Activated CD8-positive, alpha-beta memory T cell treated with anti-CD3 and anti-CD28 coated beads, Interleukin-2, amount 50 U/mL, for 1 hour (primary cell): ENCODE measurements at regions not wholly inside any gene's neighbourhood (a gene's known extent, or its start where the extent isn't known, plus 50 kb on each side); places are given as distances from the start of the nearest gene placed in this dataset.

Experiments
- DNase-seq: peaks from one replicate; pipeline ENCODE4 v3.0.0-alpha.2; 2020; ENCODE audit errors: extremely low read depth

GRCh38 chr2:8517850-8518498 lies 163.9 kb upstream of the ID2 start:
- no peak for DNase-seq

GRCh38 chr2:8518979-8519668 lies 162.7 kb upstream of the ID2 start:
- no peak for DNase-seq

- no peak for DNase-seq
Observed at GRCh38 chr2:8520791-8521344, 161.0 kb upstream of the ID2 start.

GRCh38 chr2:8522687-8523086 lies 159.2 kb upstream of the ID2 start:
- no peak for DNase-seq

GRCh38 chr2:8524388-8524787 lies 157.5 kb upstream of the ID2 start:
- no peak for DNase-seq

- no peak for DNase-seq
Observed at GRCh38 chr2:8524823-8525222, 157.0 kb upstream of the ID2 start.

GRCh38 chr2:8525236-8525581 lies 156.6 kb upstream of the ID2 start:
- no peak for DNase-seq

GRCh38 chr2:8525582-8526402 lies 156.1 kb upstream of the ID2 start:
- DNase-seq: no peak

GRCh38 chr2:8526403-8526696 lies 155.5 kb upstream of the ID2 start:
- DNase-seq: no peak

- no peak for DNase-seq
Observed at GRCh38 chr2:8527031-8527430, 154.8 kb upstream of the ID2 start.

- DNase-seq: no peak
Observed at GRCh38 chr2:8527676-8528075, 154.2 kb upstream of the ID2 start.

GRCh38 chr2:8528863-8529262 lies 153.0 kb upstream of the ID2 start:
- no peak for DNase-seq

GRCh38 chr2:8529706-8530277 lies 152.1 kb upstream of the ID2 start:
- no peak for DNase-seq

- DNase-seq: no peak
Observed at GRCh38 chr2:8531481-8531880, 150.4 kb upstream of the ID2 start.

- DNase-seq: no peak
Observed at GRCh38 chr2:8532438-8532837, 149.4 kb upstream of the ID2 start.

GRCh38 chr2:8533923-8534322 lies 147.9 kb upstream of the ID2 start:
- DNase-seq: no peak

- no peak for DNase-seq
Observed at GRCh38 chr2:8534386-8534728, 147.5 kb upstream of the ID2 start.

GRCh38 chr2:8534729-8535468 lies 147.0 kb upstream of the ID2 start:
- no peak for DNase-seq

- no peak for DNase-seq
Observed at GRCh38 chr2:8535469-8535795, 146.4 kb upstream of the ID2 start.

GRCh38 chr2:8535821-8536685 lies 145.8 kb upstream of the ID2 start:
- no peak for DNase-seq
